Loucy (cell line): ENCODE measurements at regions not wholly inside any gene's neighbourhood (a gene's known extent, or its start where the extent isn't known, plus 50 kb on each side); places are given as distances from the start of the nearest gene placed in this dataset.

Experiments used
- H2AFZ ChIP-seq: fragments of 200-600 bp; sonication (generic); 2 replicates; pipeline ENCODE4 v1.6.0; 2016; ENCODE audit warnings: antibody characterized with exemption, mild to moderate bottlenecking, low read length, moderate library complexity
- H3F3A ChIP-seq: fragments of 200-600 bp; 2 replicates; pipeline ENCODE4 v1.6.0; 2016; ENCODE audit warnings: antibody characterized with exemption, low read depth, mild to moderate bottlenecking
- H3K27me3 ChIP-seq: fragments of 200-600 bp; sonication (generic); 2 replicates; pipeline ENCODE4 v1.6.1; 2014; ENCODE audit warnings: low read length, mild to moderate bottlenecking; ENCODE audit not compliant: insufficient read depth, poor library complexity, severe bottlenecking
- H3K36me3 ChIP-seq: fragments of 200-600 bp; sonication (generic); 2 replicates; pipeline ENCODE4 v1.6.1; 2016; ENCODE audit warnings: low read length; ENCODE audit not compliant: insufficient read depth
- H3K4me1 ChIP-seq: fragments of 200-600 bp; sonication (generic); 2 replicates; pipeline ENCODE4 v1.5.1; 2014; ENCODE audit warnings: low read length, mild to moderate bottlenecking; ENCODE audit not compliant: insufficient read depth, poor library complexity, severe bottlenecking
- H3K4me2 ChIP-seq: fragments of 200-600 bp; sonication (generic); 2 replicates; pipeline ENCODE4 v1.6.0; 2014; ENCODE audit warnings: antibody characterized with exemption, low read length, low read depth, mild to moderate bottlenecking; ENCODE audit not compliant: poor library complexity, severe bottlenecking
- H3K4me3 ChIP-seq: fragments of 200-600 bp; sonication (generic); 2 replicates; pipeline ENCODE4 v1.5.1; 2014; ENCODE audit warnings: low read length, mild to moderate bottlenecking, mixed read lengths; ENCODE audit not compliant: poor library complexity, severe bottlenecking
- H3K79me2 ChIP-seq: fragments of 200-600 bp; sonication (generic); 2 replicates; pipeline ENCODE4 v1.6.1; 2014; ENCODE audit warnings: low read length; ENCODE audit not compliant: insufficient read depth
- H3K9ac ChIP-seq: fragments of 200-600 bp; sonication (generic); 2 replicates; pipeline ENCODE4 v1.6.0; 2014; ENCODE audit warnings: mild to moderate bottlenecking, low read depth, low read length, moderate library complexity; ENCODE audit not compliant: poor library complexity, severe bottlenecking
- H3K9me2 ChIP-seq: fragments of 200-600 bp; sonication (generic); replicated peaks from 2 replicates; pipeline ENCODE4 v1.6.1; 2016; ENCODE audit warnings: low read depth, low read length, mixed read lengths
- H3K9me3 ChIP-seq: fragments of 200-600 bp; sonication (generic); 2 replicates; pipeline ENCODE4 v1.6.1; 2014; ENCODE audit warnings: mild to moderate bottlenecking, antibody characterized with exemption, low read length, low read depth; ENCODE audit not compliant: insufficient read depth
- H4K20me1 ChIP-seq: fragments of 200-600 bp; sonication (generic); 2 replicates; pipeline ENCODE4 v1.6.0; 2014; ENCODE audit warnings: antibody characterized with exemption, low read length, mild to moderate bottlenecking; ENCODE audit not compliant: insufficient read depth, poor library complexity, severe bottlenecking
- CTCF ChIP-seq: fragments of 200-600 bp; sonication (generic); conservative IDR thresholded peaks from 2 replicates; pipeline ENCODE4 v1.5.1; 2014; ENCODE audit warnings: mild to moderate bottlenecking, antibody characterized with exemption, low read length
- EZH2phosphoT487 ChIP-seq: fragments of 200-600 bp; IDR thresholded peaks from 2 replicates; pipeline ENCODE4 v1.6.1; 2018; ENCODE audit warnings: antibody characterized with exemption, mild to moderate bottlenecking, moderate library complexity, borderline replicate concordance

GRCh38 chr12:108052260-108052659 lies 76.8 kb upstream of the WSCD2 start:
- Histone ChIP-seq H4K20me1 (no peaks in the 10 kb centered on the region), H3K4me2 (no peak overlapping the region), H3K79me2 (no peaks in the 10 kb centered on the region), H3K9me2 (no peaks in the 10 kb centered on the region), H3K36me3 (no peaks in the 10 kb centered on the region), H3K4me1 (no peaks in the 10 kb centered on the region), H2AFZ (no peak overlapping the region), H3K27me3 (no peaks in the 10 kb centered on the region), H3F3A (no peaks in the 10 kb centered on the region), H3K9me3 (no peaks in the 10 kb centered on the region), H3K9ac (no peak overlapping the region), H3K4me3 (no peak overlapping the region)
- no peak for TF ChIP-seq CTCF
- TF ChIP-seq EZH2phosphoT487: no peak

- H3K9me3 ChIP-seq: no peaks in the 10 kb centered on the region
- no peaks in the 10 kb centered on the region for H3K79me2 ChIP-seq
- no peaks in the 10 kb centered on the region for H3F3A ChIP-seq
- H2AFZ ChIP-seq: no peak overlapping the region
- no peaks in the 10 kb centered on the region for H4K20me1 ChIP-seq
- no peak overlapping the region for H3K4me3 ChIP-seq
- H3K27me3 ChIP-seq: no peaks in the 10 kb centered on the region
- no peak overlapping the region for H3K9ac ChIP-seq
- H3K4me1 ChIP-seq: no peaks in the 10 kb centered on the region
- H3K36me3 ChIP-seq: no peaks in the 10 kb centered on the region
- H3K4me2 ChIP-seq: no peak overlapping the region
- TF ChIP-seq CTCF (no peak), EZH2phosphoT487 (no peak)
- H3K9me2 ChIP-seq: no peaks in the 10 kb centered on the region
Observed at GRCh38 chr12:108053512-108053911, 75.6 kb upstream of the WSCD2 start.

- Histone ChIP-seq H4K20me1 (no peaks in the 10 kb centered on the region), H3K4me3 (no peak overlapping the region)
- no peak for TF ChIP-seq CTCF
- TF ChIP-seq EZH2phosphoT487: no peak
Observed at GRCh38 chr12:108054496-108054895, 74.6 kb upstream of the WSCD2 start.

More at GRCh38 chr12:108054496-108054895, 74.6 kb upstream of the WSCD2 start:
- Histone ChIP-seq H3K27me3 (no peaks in the 10 kb centered on the region), H3K9me3 (no peaks in the 10 kb centered on the region), H3K4me1 (no peaks in the 10 kb centered on the region), H3F3A (no peaks in the 10 kb centered on the region), H3K9ac (no peak overlapping the region), H3K9me2 (no peaks in the 10 kb centered on the region), H3K36me3 (no peaks in the 10 kb centered on the region), H3K79me2 (no peaks in the 10 kb centered on the region), H2AFZ (no peak overlapping the region), H3K4me2 (no peak overlapping the region)
